Erythroblast (primary cell): ENCODE measurements at regions not wholly inside any gene's neighbourhood (a gene's known extent, or its start where the extent isn't known, plus 50 kb on each side); places are given as distances from the start of the nearest gene placed in this dataset.
"Not testable (repeated sequence)": the region's sequence is repeated elsewhere in the genome, so short reads cannot be mapped to it uniquely, and the experiment has no call there.

Experiments
- GATA1 ChIP-seq: IDR thresholded peaks from 2 replicates; pipeline ENCODE4 v1.6.1; 2011; ENCODE audit warnings: low read depth, mild to moderate bottlenecking, control low read depth, low read length, moderate library complexity
- POLR2A ChIP-seq: IDR thresholded peaks from 2 replicates; pipeline ENCODE4 v1.6.1; 2011; ENCODE audit warnings: mild to moderate bottlenecking, low read length

DNA sequence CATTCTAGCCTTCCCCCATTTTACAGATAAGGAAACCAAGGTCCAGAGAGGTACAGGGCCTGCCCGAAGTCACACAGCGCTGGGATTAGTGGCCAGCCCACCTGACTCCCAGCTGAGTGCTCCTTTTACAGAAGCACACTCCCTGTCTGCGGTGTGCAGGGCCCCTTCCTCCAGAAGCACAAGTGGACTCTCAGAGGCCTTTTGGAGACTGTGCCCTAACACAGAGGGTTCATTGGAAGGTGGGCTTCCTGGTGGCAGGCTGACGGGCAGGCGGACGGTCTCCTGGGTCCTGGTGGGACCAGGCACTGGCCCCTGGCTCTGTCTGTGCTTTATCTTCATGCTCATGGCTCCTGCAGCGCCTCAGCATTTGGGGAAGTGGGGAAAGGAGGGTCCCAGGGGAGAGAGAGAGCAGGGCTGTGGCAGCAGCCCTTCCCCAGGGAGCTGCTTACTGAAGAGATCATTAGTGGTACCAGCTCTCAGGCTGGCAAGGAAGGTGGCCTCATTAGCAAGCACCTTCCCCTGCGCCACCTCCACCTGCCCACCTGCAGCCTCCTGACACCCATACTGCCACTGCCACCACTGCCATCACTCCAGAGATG, 83.1 kb upstream of the GOLGA6L4 start:
- TF ChIP-seq POLR2A, GATA1: not testable (repeated sequence)
